Heart left ventricle (tissue), 13 donors: ENCODE measurements at regions not wholly inside any gene's neighbourhood (a gene's known extent, or its start where the extent isn't known, plus 50 kb on each side); places are given as distances from the start of the nearest gene placed in this dataset.

ENCODE experiments used
- POLR2A ChIP-seq, 2 donors: fragments of 450-650 bp; IDR thresholded peaks; one replicate each; pipeline ENCODE4 v1.6.1; 2017; ENCODE audit warnings: antibody characterized with exemption in 2 of 2, mild to moderate bottlenecking in 2 of 2, moderate library complexity in 2 of 2
- TF ChIP-seq, protein P1 (sequence below), 12 donors: fragments of 200-600 bp; sonication (generic) in 4 of 12; IDR thresholded peaks; one replicate each; pipeline versions ENCODE4 v1.5.0 to v1.8.0; 2018 to 2022; ENCODE audit warnings: antibody characterized with exemption in 12 of 12, mild to moderate bottlenecking in 5 of 12
- donor health status: ischemic (EF 13 %, LVEDD 7.1; RV severe dilation, severe dysfunction).
- donor health status: DM: no; HTN: yes; CAD: no.
- donor health status: DM: no; HTN: no; CAD: no.
- donor health status: ischemic (EF 25% LVEDD 6.9; RV normal size, moderate dysfunction).
- donor health status: ischemic (EF 25% LVEDD 5.7; RV mildly dilated, moderate dysfunction).
- donor health status: ischemic (EF 35%, LVEDD 5.7; RV mildly dilated, moderate dysfunction).
- donor health status: nonischemic (EF 11% LVEDD 7.7; RV severe dilation, severe dysfunction).
- donor health status: DM: yes; HTN: yes; CAD: no.
- donor health status: PGD.
- donor health status: ischemic (EF 29% LVEDD 5.4; RV normal size, mild dysfunction).
- donor health status: nonischemic (EF 23%, LVEDD 6.1; RV moderate dilation, normal function).

DNA sequence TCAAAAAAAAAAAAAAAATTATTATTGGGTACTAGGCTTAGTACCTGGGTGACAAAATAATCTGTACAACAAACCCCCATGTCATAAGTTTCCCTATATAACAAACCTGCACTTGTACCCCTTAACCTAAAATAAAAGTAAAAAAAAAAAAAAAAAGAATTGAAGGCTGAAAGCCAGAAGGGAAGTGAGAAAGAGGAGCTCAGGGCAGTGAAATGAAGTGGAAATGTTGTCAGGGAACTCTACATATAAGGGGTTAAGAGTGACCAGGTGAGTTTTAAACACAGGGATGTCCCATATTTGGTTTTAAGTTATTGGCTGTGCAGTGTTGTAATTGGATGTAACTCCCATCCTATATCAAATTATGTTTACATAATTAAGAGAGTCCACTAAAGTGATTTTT, 85.7 kb upstream of the ABCD3 start:
- TF ChIP-seq, protein P1, sequence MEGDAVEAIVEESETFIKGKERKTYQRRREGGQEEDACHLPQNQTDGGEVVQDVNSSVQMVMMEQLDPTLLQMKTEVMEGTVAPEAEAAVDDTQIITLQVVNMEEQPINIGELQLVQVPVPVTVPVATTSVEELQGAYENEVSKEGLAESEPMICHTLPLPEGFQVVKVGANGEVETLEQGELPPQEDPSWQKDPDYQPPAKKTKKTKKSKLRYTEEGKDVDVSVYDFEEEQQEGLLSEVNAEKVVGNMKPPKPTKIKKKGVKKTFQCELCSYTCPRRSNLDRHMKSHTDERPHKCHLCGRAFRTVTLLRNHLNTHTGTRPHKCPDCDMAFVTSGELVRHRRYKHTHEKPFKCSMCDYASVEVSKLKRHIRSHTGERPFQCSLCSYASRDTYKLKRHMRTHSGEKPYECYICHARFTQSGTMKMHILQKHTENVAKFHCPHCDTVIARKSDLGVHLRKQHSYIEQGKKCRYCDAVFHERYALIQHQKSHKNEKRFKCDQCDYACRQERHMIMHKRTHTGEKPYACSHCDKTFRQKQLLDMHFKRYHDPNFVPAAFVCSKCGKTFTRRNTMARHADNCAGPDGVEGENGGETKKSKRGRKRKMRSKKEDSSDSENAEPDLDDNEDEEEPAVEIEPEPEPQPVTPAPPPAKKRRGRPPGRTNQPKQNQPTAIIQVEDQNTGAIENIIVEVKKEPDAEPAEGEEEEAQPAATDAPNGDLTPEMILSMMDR (IDR thresholded peaks at IDR 0.05) = no peak
- TF ChIP-seq POLR2A (IDR thresholded peaks at IDR 0.05) = no peak
